HEK293T (cell line): ENCODE measurements at regions not wholly inside any gene's neighbourhood (a gene's known extent, or its start where the extent isn't known, plus 50 kb on each side); places are given as distances from the start of the nearest gene placed in this dataset.
"Not testable (repeated sequence)": the region's sequence is repeated elsewhere in the genome, so short reads cannot be mapped to it uniquely, and the experiment has no call there.

ENCODE experiments used
- CTCF ChIA-PET: fragments of 350-600 bp; formaldehyde crosslinking; extraction: SDS; loops from one replicate; lab custom pipeline; 2021; ENCODE audit warnings: antibody characterized with exemption, inconsistent platforms; lab: Yijun Ruan, JAX
- POLR2A ChIA-PET: fragments of 350-600 bp; formaldehyde crosslinking; extraction: SDS; loops from one replicate; lab custom pipeline; 2020; ENCODE audit warnings: antibody characterized with exemption, inconsistent platforms; lab: Yijun Ruan, JAX
- DNase-seq: peaks from one replicate; pipeline ENCODE4 v3.0.0; 2012; ENCODE audit warnings: mixed read lengths; ENCODE audit errors: extremely low spot score
- ARNT ChIP-seq: fragments of 450-650 bp; IDR thresholded peaks from 2 replicates; pipeline ENCODE4 v1.6.1; 2017; ENCODE audit warnings: mild to moderate bottlenecking
- BHLHE40 ChIP-seq: fragments of 450-650 bp; IDR thresholded peaks from 2 replicates; pipeline ENCODE4 v1.6.1; 2016; ENCODE audit warnings: mild to moderate bottlenecking, moderate library complexity, borderline replicate concordance
- CTBP1 ChIP-seq: fragments of 450-650 bp; IDR thresholded peaks from 2 replicates; pipeline ENCODE4 v1.6.1; 2016; ENCODE audit warnings: borderline replicate concordance
- ELF4 ChIP-seq: fragments of 450-650 bp; IDR thresholded peaks from 2 replicates; pipeline ENCODE4 v1.6.1; 2017; ENCODE audit warnings: antibody characterized with exemption
- FOXA1 ChIP-seq: fragments of 450-650 bp; IDR thresholded peaks from 2 replicates; pipeline ENCODE4 v1.6.1; 2016; ENCODE audit warnings: mild to moderate bottlenecking
- FOXK2 ChIP-seq: fragments of 450-650 bp; IDR thresholded peaks from 2 replicates; pipeline ENCODE4 v1.6.1; 2016; ENCODE audit warnings: mild to moderate bottlenecking
- FOXM1 ChIP-seq: fragments of 450-650 bp; IDR thresholded peaks from 2 replicates; pipeline ENCODE4 v1.6.1; 2017; ENCODE audit warnings: mild to moderate bottlenecking, borderline replicate concordance
- HDGF ChIP-seq: fragments of 450-650 bp; IDR thresholded peaks from 2 replicates; pipeline ENCODE4 v1.6.1; 2017; ENCODE audit warnings: antibody characterized with exemption, borderline replicate concordance
- L3MBTL2 ChIP-seq: fragments of 450-650 bp; conservative IDR thresholded peaks from 2 replicates; pipeline ENCODE4 v1.6.1; 2016; ENCODE audit warnings: mild to moderate bottlenecking
- LEF1 ChIP-seq: fragments of 450-650 bp; IDR thresholded peaks from 2 replicates; pipeline ENCODE4 v1.6.1; 2017; ENCODE audit warnings: mild to moderate bottlenecking, borderline replicate concordance
- NFRKB ChIP-seq: fragments of 450-650 bp; IDR thresholded peaks from 2 replicates; pipeline ENCODE4 v1.6.1; 2016; ENCODE audit warnings: mild to moderate bottlenecking, moderate library complexity
- SP1 ChIP-seq: fragments of 450-650 bp; IDR thresholded peaks from 2 replicates; pipeline ENCODE4 v1.6.1; 2017
- SUZ12 ChIP-seq: fragments of 450-650 bp; IDR thresholded peaks from 2 replicates; pipeline ENCODE4 v1.6.1; 2016; ENCODE audit warnings: mild to moderate bottlenecking
- TARDBP ChIP-seq: fragments of 450-650 bp; IDR thresholded peaks from 2 replicates; pipeline ENCODE4 v1.6.1; 2016
- ZNF384 ChIP-seq: fragments of 450-650 bp; IDR thresholded peaks from 2 replicates; pipeline ENCODE4 v1.6.1; 2016
- TF ChIP-seq, protein P1 (sequence below): fragments of 450-650 bp; IDR thresholded peaks from 2 replicates; pipeline ENCODE4 v1.6.1; 2016

DNA sequence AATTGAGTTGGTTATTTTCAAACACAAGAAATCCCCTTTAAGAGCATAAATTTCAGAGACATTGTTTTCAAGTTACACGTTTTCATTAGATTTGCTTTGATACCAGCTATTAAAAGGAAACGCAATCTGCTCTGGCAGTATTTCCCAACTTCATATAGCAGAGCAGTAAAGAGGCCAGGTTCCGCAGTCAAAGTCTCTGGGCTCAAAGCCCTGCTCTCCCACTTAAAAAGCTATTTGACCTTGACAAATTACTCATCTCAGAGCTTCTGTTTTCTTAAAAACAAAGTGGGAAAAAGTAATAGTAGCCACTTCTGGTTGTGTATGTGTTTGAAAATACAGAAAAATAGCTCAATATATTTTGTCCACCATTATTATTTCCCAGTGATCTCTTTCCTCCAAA lies 89.7 kb upstream of the CDYL2 start:
- no peak for DNase-seq
- ChIA-PET POLR2A (no interaction called here), CTCF (interaction anchor here (0.6 kb wide), 1 partner anchor 30 kb away, joined by 5 read pairs; no protein-coding TSS in a partner anchor)
- no peak for TF ChIP-seq FOXA1
- no peak for TF ChIP-seq LEF1

DNA sequence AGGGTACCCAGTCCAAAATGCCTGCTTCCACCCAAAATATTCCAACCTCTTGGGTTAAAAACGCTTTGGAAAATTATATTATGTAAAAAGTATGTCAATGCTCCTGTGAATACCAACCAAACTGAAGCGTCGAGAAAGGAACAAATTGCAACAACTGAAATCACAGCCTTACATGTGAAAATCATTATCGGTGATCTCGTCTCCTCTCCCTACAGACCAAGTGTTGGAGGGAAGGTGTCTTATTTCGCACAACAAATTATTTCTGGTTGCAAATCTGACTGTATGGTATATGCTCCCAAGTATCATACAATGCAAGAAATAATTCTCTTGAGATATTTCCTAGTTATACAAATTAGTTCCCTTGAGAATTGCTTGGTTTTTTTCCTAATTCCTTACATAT lies 89.3 kb upstream of the CDYL2 start:
- TF ChIP-seq FOXA1: no peak
- no peak for TF ChIP-seq TARDBP
- TF ChIP-seq, protein P1, sequence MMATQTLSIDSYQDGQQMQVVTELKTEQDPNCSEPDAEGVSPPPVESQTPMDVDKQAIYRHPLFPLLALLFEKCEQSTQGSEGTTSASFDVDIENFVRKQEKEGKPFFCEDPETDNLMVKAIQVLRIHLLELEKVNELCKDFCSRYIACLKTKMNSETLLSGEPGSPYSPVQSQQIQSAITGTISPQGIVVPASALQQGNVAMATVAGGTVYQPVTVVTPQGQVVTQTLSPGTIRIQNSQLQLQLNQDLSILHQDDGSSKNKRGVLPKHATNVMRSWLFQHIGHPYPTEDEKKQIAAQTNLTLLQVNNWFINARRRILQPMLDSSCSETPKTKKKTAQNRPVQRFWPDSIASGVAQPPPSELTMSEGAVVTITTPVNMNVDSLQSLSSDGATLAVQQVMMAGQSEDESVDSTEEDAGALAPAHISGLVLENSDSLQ: no peak
- TF ChIP-seq ELF4: no peak
- TF ChIP-seq ZNF384: no peak
- no peak for DNase-seq
- ChIA-PET CTCF (interaction anchor here (0.6 kb wide), 1 partner anchor 31 kb away, joined by 5 read pairs; no protein-coding TSS in a partner anchor), POLR2A (no interaction called here)

DNA sequence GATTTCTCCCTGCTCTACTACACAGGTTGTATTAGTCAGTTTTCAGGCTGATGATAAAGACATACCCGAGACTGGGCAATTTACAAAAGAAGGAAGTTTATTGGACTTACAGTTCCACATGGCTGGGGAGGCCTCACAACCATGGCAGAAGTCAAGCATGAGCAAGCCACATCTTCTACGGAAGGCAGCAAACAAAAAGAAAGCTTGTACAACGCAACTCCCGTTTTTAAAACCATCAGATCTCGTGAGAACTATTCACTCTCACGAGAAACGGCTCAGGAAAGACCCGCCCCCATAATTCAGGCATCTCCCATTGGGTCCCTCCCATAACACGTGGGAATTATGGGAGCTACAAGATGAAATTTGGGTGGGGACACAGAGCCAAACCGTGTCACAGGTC lies 88.0 kb upstream of the CDYL2 start:
- POLR2A ChIA-PET, DNase-seq, CTCF ChIA-PET: not testable (repeated sequence)

DNA sequence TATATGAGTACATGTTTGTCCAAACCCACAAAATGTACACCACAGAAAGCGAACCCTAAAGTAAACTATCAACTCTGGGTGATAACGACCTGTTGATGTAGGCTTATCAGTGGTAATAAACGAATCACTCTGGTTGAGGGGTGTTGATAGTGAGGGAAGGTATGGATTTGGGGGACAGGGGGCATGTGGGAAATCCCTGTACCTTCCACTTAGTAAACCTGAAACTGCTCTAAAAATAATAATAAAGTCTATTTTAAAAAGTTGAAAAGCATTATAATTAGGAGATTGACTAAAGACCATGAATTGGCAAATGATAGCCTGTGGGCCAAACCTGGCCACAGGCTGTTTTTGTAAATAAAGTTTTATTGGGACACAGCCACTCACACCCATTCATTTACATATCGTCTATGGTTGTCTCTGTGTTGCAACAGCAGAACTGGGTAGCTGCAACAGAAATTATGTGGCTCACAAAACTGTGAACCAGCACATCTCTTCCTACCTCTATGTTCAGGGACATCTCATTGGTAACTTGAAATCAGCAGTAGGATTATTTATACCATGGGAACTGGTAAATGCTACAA lies 85.5 kb upstream of the CDYL2 start:
- ChIA-PET CTCF (no interaction called here), POLR2A (no interaction called here)
- DNase-seq: no peak
- TF ChIP-seq NFRKB (no peak), ELF4 (no peak), FOXK2 (no peak), ZNF384 (no peak), LEF1 (no peak), SUZ12 (no peak), FOXM1 (no peak), L3MBTL2 (no peak), SP1 (no peak), ARNT (no peak), CTBP1 (no peak), FOXA1 (no peak), HDGF (no peak), TARDBP (no peak)
- TF ChIP-seq, protein P1: no peak

DNA sequence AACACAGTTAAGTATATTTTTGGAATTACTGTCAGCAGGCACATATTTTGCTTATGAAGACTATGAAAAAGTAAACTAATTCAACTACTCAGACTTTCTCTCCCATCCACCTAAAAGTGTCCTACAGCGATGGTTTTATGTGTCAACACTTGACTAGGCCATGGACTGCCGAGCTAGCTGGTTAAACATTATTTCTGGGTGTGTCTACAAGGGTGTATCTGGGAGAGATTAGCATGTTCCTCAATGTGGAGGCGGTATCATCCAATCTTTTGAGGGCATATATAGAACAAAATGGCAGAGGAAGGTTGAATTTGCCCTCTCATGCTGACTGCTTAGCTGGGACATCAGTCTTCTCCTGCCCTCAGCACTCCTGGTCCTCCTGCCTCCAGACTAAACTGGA lies 82.7 kb upstream of the CDYL2 start:
- CTCF ChIA-PET: no interaction called here
- DNase-seq: no peak
- POLR2A ChIA-PET: no interaction called here
- TF ChIP-seq SP1 (no peak), HDGF (no peak), SUZ12 (no peak), LEF1 (no peak), CTBP1 (no peak), TARDBP (no peak), FOXK2 (no peak), L3MBTL2 (no peak), NFRKB (no peak), ELF4 (no peak), FOXM1 (no peak), ARNT (no peak), BHLHE40 (no peak), ZNF384 (no peak), FOXA1 (no peak)
- TF ChIP-seq, protein P1: no peak

DNA sequence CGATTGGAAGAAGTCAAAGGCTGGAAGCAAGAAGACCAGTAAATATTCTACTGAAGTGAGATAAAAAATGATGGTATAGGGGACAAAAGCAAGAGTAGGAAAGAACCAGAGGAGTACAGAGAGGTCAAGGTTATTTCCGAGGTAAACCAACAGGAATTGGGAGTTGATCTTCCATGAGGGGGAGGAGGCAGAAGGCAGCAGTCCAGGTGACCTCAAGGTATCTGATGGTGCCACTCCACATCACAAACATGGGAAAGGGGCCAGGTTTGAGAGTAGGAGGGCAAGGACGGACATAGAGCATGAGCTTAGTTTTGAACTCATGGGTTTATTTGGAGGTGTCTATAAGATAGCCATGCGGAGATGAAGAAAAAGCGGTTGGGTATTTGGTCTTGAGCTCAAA lies 79.4 kb upstream of the CDYL2 start:
- TF ChIP-seq FOXA1 (no peak), ARNT (no peak), CTBP1 (no peak), FOXM1 (no peak), SUZ12 (no peak), FOXK2 (no peak), TARDBP (no peak), LEF1 (no peak), ELF4 (no peak)
- TF ChIP-seq, protein P1: no peak
- no peak for DNase-seq
- ChIA-PET CTCF (no interaction called here), POLR2A (no interaction called here)
